GM23338 (cell line): ENCODE measurements at regions not wholly inside any gene's neighbourhood (a gene's known extent, or its start where the extent isn't known, plus 50 kb on each side); places are given as distances from the start of the nearest gene placed in this dataset.

Experiments used
- ATAC-seq: fragments of 200-7000 bp; cut with Tn5 transposase; 3 replicates; pipeline ENCODE4 v1.9.1; 2020
- DNase-seq: peaks from one replicate; pipeline ENCODE4 v3.0.0-alpha.2; 2015; ENCODE audit warnings: low spot score
- H2AFZ ChIP-seq: fragments of 200-600 bp; sonication (generic); 2 replicates; pipeline ENCODE4 v1.8.0; 2016; ENCODE audit warnings: antibody characterized with exemption, mild to moderate bottlenecking, moderate library complexity
- H3F3A ChIP-seq: fragments of 200-600 bp; sonication (generic); replicated peaks from 2 replicates; pipeline ENCODE4 v1.8.0; 2017; ENCODE audit warnings: antibody characterized with exemption, mixed run types, low read depth
- H3K27ac ChIP-seq: fragments of 200-600 bp; sonication (generic); 2 replicates; pipeline ENCODE4 v1.6.1; 2016; ENCODE audit warnings: low read depth
- H3K27me3 ChIP-seq: fragments of 200-600 bp; sonication (generic); 2 replicates; pipeline ENCODE4 v1.8.0; 2016; ENCODE audit warnings: mild to moderate bottlenecking, mixed run types, moderate library complexity; ENCODE audit not compliant: insufficient read depth
- H3K36me3 ChIP-seq: fragments of 200-600 bp; sonication (generic); 2 replicates; pipeline ENCODE4 v1.8.0; 2016; ENCODE audit warnings: mild to moderate bottlenecking; ENCODE audit not compliant: insufficient read depth
- H3K4me1 ChIP-seq: fragments of 200-600 bp; sonication (generic); 2 replicates; pipeline ENCODE4 v1.8.0; 2016; ENCODE audit warnings: mild to moderate bottlenecking, moderate library complexity; ENCODE audit not compliant: insufficient read depth
- H3K4me2 ChIP-seq: fragments of 200-600 bp; sonication (generic); 2 replicates; pipeline ENCODE4 v1.7.1; 2017; ENCODE audit warnings: mixed run types
- H3K4me3 ChIP-seq: fragments of 200-600 bp; sonication (generic); 2 replicates; pipeline ENCODE4 v1.6.1; 2016; ENCODE audit warnings: mixed run types
- H3K79me2 ChIP-seq: fragments of 200-600 bp; sonication (generic); replicated peaks from 2 replicates; pipeline ENCODE4 v1.8.0; 2017; ENCODE audit warnings: mild to moderate bottlenecking; ENCODE audit not compliant: insufficient read depth
- H3K9me2 ChIP-seq: fragments of 200-600 bp; sonication (generic); 2 replicates; pipeline ENCODE4 v1.8.0; 2017; ENCODE audit not compliant: insufficient read depth
- H4K20me1 ChIP-seq: fragments of 200-600 bp; sonication (generic); replicated peaks from 2 replicates; pipeline ENCODE4 v1.8.0; 2017; ENCODE audit warnings: mild to moderate bottlenecking; ENCODE audit not compliant: insufficient read depth
- H3K27ac Mint-ChIP-seq: 2 replicates; pipeline ENCODE4 v1.8.0; 2020; ENCODE audit warnings: inconsistent platforms, mild to moderate bottlenecking, moderate library complexity, mixed read lengths
- H3K27me3 Mint-ChIP-seq: 3 replicates; pipeline ENCODE4 v1.8.0; 2022; ENCODE audit warnings: low read depth, mild to moderate bottlenecking, moderate library complexity, mixed read lengths, inconsistent platforms; ENCODE audit not compliant: insufficient read depth, poor library complexity
- H3K36me3 Mint-ChIP-seq: 3 replicates; pipeline ENCODE4 v1.8.0; 2021; ENCODE audit warnings: low read depth, mild to moderate bottlenecking, inconsistent platforms, moderate library complexity, mixed read lengths
- H3K4me1 Mint-ChIP-seq: 3 replicates; pipeline ENCODE4 v1.8.0; 2020; ENCODE audit warnings: mild to moderate bottlenecking, inconsistent platforms, mixed read lengths
- H3K4me3 Mint-ChIP-seq: 3 replicates; pipeline ENCODE4 v1.8.0; 2021; ENCODE audit warnings: moderate library complexity, mild to moderate bottlenecking, inconsistent platforms, mixed read lengths
- H3K9me3 Mint-ChIP-seq: 3 replicates; pipeline ENCODE4 v1.8.0; 2020; ENCODE audit warnings: moderate library complexity, mild to moderate bottlenecking, inconsistent platforms, mixed read lengths
- CREB1 ChIP-seq: fragments of 250-450 bp; sonication (Bioruptor Pico); IDR thresholded peaks from 2 replicates; pipeline ENCODE4 v1.5.0; 2020; ENCODE audit warnings: low read depth, mild to moderate bottlenecking, moderate library complexity
- EZH2 ChIP-seq: fragments of 200-600 bp; sonication (generic); IDR thresholded peaks from one replicate; pipeline ENCODE4 v1.8.0; 2017; ENCODE audit warnings: antibody characterized with exemption, mild to moderate bottlenecking, low read depth; ENCODE audit not compliant: unreplicated experiment
- EZH2phosphoT487 ChIP-seq: fragments of 200-600 bp; sonication (generic); IDR thresholded peaks from one replicate; pipeline ENCODE4 v1.8.1; 2018; ENCODE audit warnings: antibody characterized with exemption; ENCODE audit not compliant: unreplicated experiment
- JUNB ChIP-seq: IDR thresholded peaks from one replicate; pipeline ENCODE4 v1.6.1; 2016; ENCODE audit warnings: antibody characterized with exemption; ENCODE audit not compliant: unreplicated experiment
- NANOG ChIP-seq: IDR thresholded peaks from 2 replicates; pipeline ENCODE4 v1.6.1; 2016; ENCODE audit warnings: antibody characterized with exemption, borderline replicate concordance
- POLR2AphosphoS5 ChIP-seq: IDR thresholded peaks from 2 replicates; pipeline ENCODE4 v1.6.1; 2016; ENCODE audit warnings: antibody characterized with exemption, low read depth
- STAT1 ChIP-seq: IDR thresholded peaks from one replicate; pipeline ENCODE4 v1.6.1; 2016; ENCODE audit warnings: antibody characterized with exemption; ENCODE audit not compliant: unreplicated experiment
- ZNF114 ChIP-seq: fragments of 250-450 bp; sonication (Bioruptor Pico); IDR thresholded peaks from 2 replicates; pipeline ENCODE4 v1.5.0; 2020; ENCODE audit warnings: mild to moderate bottlenecking, moderate library complexity
- ZNF331 ChIP-seq: fragments of 250-450 bp; sonication (Bioruptor Pico); IDR thresholded peaks from 2 replicates; pipeline ENCODE4 v1.5.0; 2020; ENCODE audit warnings: low read depth, mild to moderate bottlenecking, moderate library complexity
- TF ChIP-seq, protein P1 (sequence below): IDR thresholded peaks from one replicate; pipeline ENCODE4 v1.6.1; 2018; ENCODE audit warnings: antibody characterized with exemption; ENCODE audit not compliant: unreplicated experiment
- TF ChIP-seq, protein P2 (sequence below): IDR thresholded peaks from 2 replicates; pipeline ENCODE4 v1.6.1; 2016; ENCODE audit warnings: antibody characterized with exemption
- TF ChIP-seq, protein P3 (sequence below), 2 experiments: fragments of 200-600 bp in 1 of 2; sonication (generic) in 1 of 2; conservative IDR thresholded peaks; 2 replicates each; pipeline versions ENCODE4 v1.5.1 to v1.6.1; 2016 to 2017; ENCODE audit warnings: antibody characterized with exemption in 2 of 2, low read depth in 2 of 2, mild to moderate bottlenecking in 2 of 2, moderate library complexity in 1 of 2

DNA sequence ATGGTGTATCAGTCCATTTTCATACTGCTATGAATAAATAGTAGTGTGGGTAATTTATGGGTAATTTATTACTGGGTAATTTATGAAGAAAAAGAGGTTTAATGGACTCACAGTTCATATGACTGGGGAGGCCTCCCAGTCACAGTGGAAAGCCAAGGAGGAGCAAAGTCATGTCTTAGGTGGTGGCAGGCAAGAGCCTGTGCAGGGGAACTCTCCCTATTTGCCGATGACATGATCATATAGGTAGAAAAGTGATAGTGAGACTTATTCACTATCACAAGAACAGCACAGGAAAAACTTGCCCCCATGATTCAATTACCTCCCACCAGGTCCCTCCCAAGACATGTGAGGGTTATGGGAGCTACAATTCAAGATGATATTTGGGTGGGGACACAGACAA lies 1137.7 kb downstream of the UQCRFS1 start (continued):
- TF ChIP-seq, protein P1, sequence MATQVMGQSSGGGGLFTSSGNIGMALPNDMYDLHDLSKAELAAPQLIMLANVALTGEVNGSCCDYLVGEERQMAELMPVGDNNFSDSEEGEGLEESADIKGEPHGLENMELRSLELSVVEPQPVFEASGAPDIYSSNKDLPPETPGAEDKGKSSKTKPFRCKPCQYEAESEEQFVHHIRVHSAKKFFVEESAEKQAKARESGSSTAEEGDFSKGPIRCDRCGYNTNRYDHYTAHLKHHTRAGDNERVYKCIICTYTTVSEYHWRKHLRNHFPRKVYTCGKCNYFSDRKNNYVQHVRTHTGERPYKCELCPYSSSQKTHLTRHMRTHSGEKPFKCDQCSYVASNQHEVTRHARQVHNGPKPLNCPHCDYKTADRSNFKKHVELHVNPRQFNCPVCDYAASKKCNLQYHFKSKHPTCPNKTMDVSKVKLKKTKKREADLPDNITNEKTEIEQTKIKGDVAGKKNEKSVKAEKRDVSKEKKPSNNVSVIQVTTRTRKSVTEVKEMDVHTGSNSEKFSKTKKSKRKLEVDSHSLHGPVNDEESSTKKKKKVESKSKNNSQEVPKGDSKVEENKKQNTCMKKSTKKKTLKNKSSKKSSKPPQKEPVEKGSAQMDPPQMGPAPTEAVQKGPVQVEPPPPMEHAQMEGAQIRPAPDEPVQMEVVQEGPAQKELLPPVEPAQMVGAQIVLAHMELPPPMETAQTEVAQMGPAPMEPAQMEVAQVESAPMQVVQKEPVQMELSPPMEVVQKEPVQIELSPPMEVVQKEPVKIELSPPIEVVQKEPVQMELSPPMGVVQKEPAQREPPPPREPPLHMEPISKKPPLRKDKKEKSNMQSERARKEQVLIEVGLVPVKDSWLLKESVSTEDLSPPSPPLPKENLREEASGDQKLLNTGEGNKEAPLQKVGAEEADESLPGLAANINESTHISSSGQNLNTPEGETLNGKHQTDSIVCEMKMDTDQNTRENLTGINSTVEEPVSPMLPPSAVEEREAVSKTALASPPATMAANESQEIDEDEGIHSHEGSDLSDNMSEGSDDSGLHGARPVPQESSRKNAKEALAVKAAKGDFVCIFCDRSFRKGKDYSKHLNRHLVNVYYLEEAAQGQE: no peak
- no peak for TF ChIP-seq ZNF114 (CRISPR knock-in tag)

DNA sequence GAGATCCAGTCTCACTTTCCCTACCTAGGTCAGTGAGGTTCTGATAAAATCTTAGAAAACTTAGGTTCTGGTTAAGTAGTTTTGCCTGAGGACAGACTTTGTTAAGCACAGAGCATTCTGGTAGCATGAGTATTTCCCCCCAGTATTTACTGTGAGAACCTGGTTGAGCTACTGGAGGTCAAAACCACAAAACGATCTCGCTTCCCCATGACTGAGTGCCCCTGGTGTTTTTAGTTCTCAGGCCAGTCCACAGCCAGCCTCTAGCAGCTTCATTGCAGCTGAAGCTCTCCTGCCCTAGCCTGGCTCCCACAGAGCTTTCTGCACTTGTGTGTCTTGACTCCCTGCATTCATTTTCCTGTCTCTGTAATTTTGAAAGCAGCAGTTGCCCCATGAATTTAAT lies 1138.2 kb downstream of the UQCRFS1 start:
- no peak overlapping the region for H2AFZ ChIP-seq
- H3K4me3 ChIP-seq: no peak overlapping the region
- ATAC-seq (no peak), DNase-seq (no peak)
- Mint-ChIP-seq H3K27ac (no peak overlapping the region), H3K9me3 (peaks cover 3% of the 10 kb centered on the region), H3K27me3 (no peaks in the 10 kb centered on the region), H3K4me3 (no peak overlapping the region), H3K4me1 (no peaks in the 10 kb centered on the region), H3K36me3 (no peaks in the 10 kb centered on the region)
- no peaks in the 10 kb centered on the region for H3F3A ChIP-seq
- H3K9me2 ChIP-seq: peaks cover 12% of the 10 kb centered on the region; the same call in 1 of the 2 replicates
- H3K36me3 ChIP-seq: no peaks in the 10 kb centered on the region
- H3K27ac ChIP-seq: no peak overlapping the region
- no peaks in the 10 kb centered on the region for H3K27me3 ChIP-seq
- no peak overlapping the region for H3K4me2 ChIP-seq
- H3K79me2 ChIP-seq: no peaks in the 10 kb centered on the region
- H4K20me1 ChIP-seq: no peaks in the 10 kb centered on the region
- no peaks in the 10 kb centered on the region for H3K4me1 ChIP-seq
- TF ChIP-seq EZH2 (no peak), POLR2AphosphoS5 (no peak), CREB1 (CRISPR knock-in tag) (no peak), STAT1 (no peak), ZNF114 (CRISPR knock-in tag) (no peak), ZNF331 (no peak), EZH2phosphoT487 (no peak), JUNB (no peak), NANOG (no peak)
- TF ChIP-seq, protein P2, sequence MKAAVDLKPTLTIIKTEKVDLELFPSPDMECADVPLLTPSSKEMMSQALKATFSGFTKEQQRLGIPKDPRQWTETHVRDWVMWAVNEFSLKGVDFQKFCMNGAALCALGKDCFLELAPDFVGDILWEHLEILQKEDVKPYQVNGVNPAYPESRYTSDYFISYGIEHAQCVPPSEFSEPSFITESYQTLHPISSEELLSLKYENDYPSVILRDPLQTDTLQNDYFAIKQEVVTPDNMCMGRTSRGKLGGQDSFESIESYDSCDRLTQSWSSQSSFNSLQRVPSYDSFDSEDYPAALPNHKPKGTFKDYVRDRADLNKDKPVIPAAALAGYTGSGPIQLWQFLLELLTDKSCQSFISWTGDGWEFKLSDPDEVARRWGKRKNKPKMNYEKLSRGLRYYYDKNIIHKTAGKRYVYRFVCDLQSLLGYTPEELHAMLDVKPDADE: no peak
- TF ChIP-seq, protein P1: no peak
- TF ChIP-seq, protein P3, sequence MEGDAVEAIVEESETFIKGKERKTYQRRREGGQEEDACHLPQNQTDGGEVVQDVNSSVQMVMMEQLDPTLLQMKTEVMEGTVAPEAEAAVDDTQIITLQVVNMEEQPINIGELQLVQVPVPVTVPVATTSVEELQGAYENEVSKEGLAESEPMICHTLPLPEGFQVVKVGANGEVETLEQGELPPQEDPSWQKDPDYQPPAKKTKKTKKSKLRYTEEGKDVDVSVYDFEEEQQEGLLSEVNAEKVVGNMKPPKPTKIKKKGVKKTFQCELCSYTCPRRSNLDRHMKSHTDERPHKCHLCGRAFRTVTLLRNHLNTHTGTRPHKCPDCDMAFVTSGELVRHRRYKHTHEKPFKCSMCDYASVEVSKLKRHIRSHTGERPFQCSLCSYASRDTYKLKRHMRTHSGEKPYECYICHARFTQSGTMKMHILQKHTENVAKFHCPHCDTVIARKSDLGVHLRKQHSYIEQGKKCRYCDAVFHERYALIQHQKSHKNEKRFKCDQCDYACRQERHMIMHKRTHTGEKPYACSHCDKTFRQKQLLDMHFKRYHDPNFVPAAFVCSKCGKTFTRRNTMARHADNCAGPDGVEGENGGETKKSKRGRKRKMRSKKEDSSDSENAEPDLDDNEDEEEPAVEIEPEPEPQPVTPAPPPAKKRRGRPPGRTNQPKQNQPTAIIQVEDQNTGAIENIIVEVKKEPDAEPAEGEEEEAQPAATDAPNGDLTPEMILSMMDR (conservative IDR thresholded peaks at IDR 0.05; ENCODE audit: low read depth in 2 of 2): no peak
